ENCODE measurements at regions not wholly inside any gene's neighbourhood (a gene's known extent, or its start where the extent isn't known, plus 50 kb on each side); places are given as distances from the start of the nearest gene placed in this dataset.

GRCh38 chr4:125517831-125518230 lies 203.1 kb downstream of the FAT4 start:
- TF ChIP-seq CTCF (IDR thresholded peaks at IDR 0.05; ENCODE audit: insufficient read depth, low read depth, low read length), result no peak
- no peak for DNase-seq (ENCODE audit: low read depth)
- H3K4me3 ChIP-seq (ENCODE audit: low read depth, low read length), result no peak overlapping the region

- H3K4me3 ChIP-seq (ENCODE audit: low read depth, low read length), result no peak overlapping the region
- no peak for DNase-seq (ENCODE audit: low read depth)
- no peak for TF ChIP-seq CTCF (IDR thresholded peaks at IDR 0.05; ENCODE audit: insufficient read depth, low read depth, low read length)
Measured at GRCh38 chr4:125518281-125518680, 203.5 kb downstream of the FAT4 start.

GRCh38 chr4:125519371-125520146 lies 204.8 kb downstream of the FAT4 start:
- no peak for TF ChIP-seq CTCF (IDR thresholded peaks at IDR 0.05; ENCODE audit: insufficient read depth, low read depth, low read length)
- H3K4me3 ChIP-seq (ENCODE audit: low read depth, low read length), result no peak overlapping the region
- no peak for DNase-seq (ENCODE audit: low read depth)

- DNase-seq (ENCODE audit: low read depth), result peak; percentile 79
- TF ChIP-seq CTCF (IDR thresholded peaks at IDR 0.05; ENCODE audit: insufficient read depth, low read depth, low read length), result no peak
- H3K4me3 ChIP-seq (ENCODE audit: low read depth, low read length), result no peak overlapping the region
Measured at GRCh38 chr4:125520258-125520990, 205.7 kb downstream of the FAT4 start.

- TF ChIP-seq CTCF (IDR thresholded peaks at IDR 0.05; ENCODE audit: insufficient read depth, low read depth, low read length), result no peak
- DNase-seq (ENCODE audit: low read depth), result no peak
- H3K4me3 ChIP-seq (ENCODE audit: low read depth, low read length), result no peak overlapping the region
Measured at GRCh38 chr4:125522588-125522987, 207.8 kb downstream of the FAT4 start.

GRCh38 chr4:125522992-125523391 lies 208.2 kb downstream of the FAT4 start:
- DNase-seq (ENCODE audit: low read depth), result no peak
- no peak overlapping the region for H3K4me3 ChIP-seq (ENCODE audit: low read depth, low read length)
- no peak for TF ChIP-seq CTCF (IDR thresholded peaks at IDR 0.05; ENCODE audit: insufficient read depth, low read depth, low read length)

All from fibroblast of villous mesenchyme (primary cell).